Upper lobe of left lung (tissue), 6 donors: ENCODE measurements at regions not wholly inside any gene's neighbourhood (a gene's known extent, or its start where the extent isn't known, plus 50 kb on each side); places are given as distances from the start of the nearest gene placed in this dataset.

Experiments
- ATAC-seq, 2 donors: fragments of 200-7000 bp; cut with Tn5 transposase; one replicate each; pipeline ENCODE4 v1.9.1; 2022; ENCODE audit warnings: mild to moderate bottlenecking in 2 of 2, moderate library complexity in 2 of 2; ENCODE audit not compliant: low FRiP score in 2 of 2
- DNase-seq, 2 donors: peaks; one replicate each; pipeline ENCODE4 v3.0.0-alpha.2; 2019 to 2020
- H3K27ac ChIP-seq, 4 donors: fragments of 200-600 bp; sonication (generic); one replicate each; pipeline ENCODE4 v1.5.1; 2016 to 2019
- H3K27me3 ChIP-seq, 4 donors: fragments of 200-600 bp; sonication (generic); one replicate each; pipeline ENCODE4 v1.5.1; 2017 to 2019
- H3K36me3 ChIP-seq, 4 donors: fragments of 200-600 bp; sonication (generic); one replicate each; pipeline ENCODE4 v1.5.1; 2016 to 2019
- H3K4me1 ChIP-seq, 4 donors: fragments of 200-600 bp; sonication (generic); one replicate each; pipeline ENCODE4 v1.5.1; 2018 to 2019
- H3K4me3 ChIP-seq, 4 donors: fragments of 200-600 bp; sonication (generic); one replicate each; pipeline ENCODE4 v1.5.1; 2017 to 2019; ENCODE audit warnings: mild to moderate bottlenecking in 2 of 4, moderate library complexity in 1 of 4
- H3K9me3 ChIP-seq, 4 donors: fragments of 200-600 bp; sonication (generic); one replicate each; pipeline ENCODE4 v1.5.1; 2018 to 2019
- CTCF ChIP-seq, 6 experiments: fragments of 450-650 bp in 4 of 6; fragments of 200-600 bp in 2 of 6; sonication (generic) in 2 of 6; IDR thresholded peaks; one replicate each; pipeline ENCODE4 v1.5.1; 2016 to 2019; ENCODE audit warnings: antibody characterized with exemption in 6 of 6
- EP300 ChIP-seq, 4 donors: sonication (generic); formaldehyde crosslinking; IDR thresholded peaks; one replicate each; pipeline ENCODE4 v1.5.1; 2017; ENCODE audit warnings: antibody characterized with exemption in 4 of 4, control low read depth in 2 of 4
- POLR2A ChIP-seq, 4 donors: fragments of 450-650 bp; IDR thresholded peaks; one replicate each; pipeline ENCODE4 v1.5.1; 2016 to 2017; ENCODE audit warnings: antibody characterized with exemption in 4 of 4, mild to moderate bottlenecking in 2 of 4
- POLR2AphosphoS5 ChIP-seq, 2 donors: sonication (generic); formaldehyde crosslinking; IDR thresholded peaks; one replicate each; pipeline ENCODE4 v1.5.1; 2017; ENCODE audit warnings: antibody characterized with exemption in 2 of 2
- WGBS, 2 donors: methylation state at CpG; one replicate each; pipeline ENCODE4 v1.1.5; 2017 to 2018; 5-methylcytosine and 5-hydroxymethylcytosine counted together
- donor health status: DM: no; HTN: no; CAD: no; lungs with moderate emphysema.
- donor health status: DM: no; HTN: yes; CAD: no; lungs with severe emphysema.

DNA sequence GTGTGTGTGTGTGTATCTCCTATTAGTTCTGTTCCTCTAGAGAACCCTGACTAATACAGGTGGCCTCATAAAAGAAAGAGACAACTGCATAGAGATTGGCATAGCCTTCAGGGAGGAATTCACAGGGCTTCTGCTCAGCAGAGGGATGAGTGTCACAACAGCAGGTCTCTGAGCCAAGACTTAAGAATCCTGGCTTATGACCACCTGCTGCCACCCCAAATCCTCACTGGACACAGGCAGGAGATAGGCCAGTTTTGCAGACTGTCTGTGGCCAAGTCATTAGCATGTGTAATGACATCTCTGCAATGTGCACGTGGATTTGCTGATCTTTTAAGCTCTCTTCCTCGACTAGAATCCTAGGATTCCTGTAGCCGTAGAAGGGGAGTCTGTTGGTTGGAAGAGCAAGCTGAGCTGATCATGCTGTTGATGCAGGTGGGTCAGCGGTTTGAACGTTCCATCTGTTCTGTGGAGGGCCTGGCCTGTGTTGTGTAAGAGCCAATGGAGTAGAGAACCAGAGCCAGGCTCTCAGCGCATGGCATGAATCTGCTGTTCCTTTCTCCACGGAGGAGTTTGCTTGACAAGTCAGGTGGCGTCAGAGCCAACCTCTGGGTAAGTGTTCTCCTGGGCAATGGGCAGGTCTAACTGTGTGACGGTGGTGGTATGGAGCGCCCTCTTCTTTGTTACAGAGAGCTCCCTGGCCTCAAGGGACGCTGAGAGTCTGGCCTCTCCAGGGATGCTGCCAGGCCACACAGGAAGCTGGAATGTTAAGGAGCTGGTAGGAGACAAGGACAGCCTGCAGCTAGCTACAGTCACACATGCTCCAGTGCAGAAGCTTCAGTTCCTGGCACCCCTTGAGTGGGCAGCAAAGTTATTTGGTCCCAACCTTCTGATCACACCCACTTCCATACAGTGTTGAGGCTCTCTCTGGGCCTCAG is 503.1 kb downstream of the FOXO1 start:
- H3K27me3 ChIP-seq: no peaks in the 10 kb centered on the region
- no peak overlapping the region for H3K4me3 ChIP-seq
- no peak for TF ChIP-seq CTCF (IDR thresholded peaks at IDR 0.05)
- no peak for TF ChIP-seq POLR2A (IDR thresholded peaks at IDR 0.05)
- TF ChIP-seq EP300 (IDR thresholded peaks at IDR 0.05): no peak
- TF ChIP-seq POLR2AphosphoS5 (IDR thresholded peaks at IDR 0.05): no peak
- WGBS, 2 donors: 64 to 78% methylated on average over 11 of the region's 11 CpGs
- no peaks in the 10 kb centered on the region for H3K36me3 ChIP-seq
- H3K4me1 ChIP-seq: no peaks in the 10 kb centered on the region
- H3K27ac ChIP-seq: no peak overlapping the region
- ATAC-seq (peak in 1 of 2 donors; percentile 35), DNase-seq (no peak)
- no peaks in the 10 kb centered on the region for H3K9me3 ChIP-seq

GRCh38 chr13:40164133-40164532 is 502.3 kb downstream of the FOXO1 start:
- peak in 1 of 2 donors; percentile 39 for DNase-seq
- H3K36me3 ChIP-seq: no peaks in the 10 kb centered on the region
- H3K4me1 ChIP-seq: no peaks in the 10 kb centered on the region
- no peaks in the 10 kb centered on the region for H3K27me3 ChIP-seq
- no peak overlapping the region for H3K4me3 ChIP-seq
- no peaks in the 10 kb centered on the region for H3K9me3 ChIP-seq
- no peak for ATAC-seq
- H3K27ac ChIP-seq: no peak overlapping the region
- no peak for TF ChIP-seq CTCF (IDR thresholded peaks at IDR 0.05)
- TF ChIP-seq POLR2A (IDR thresholded peaks at IDR 0.05): no peak
- TF ChIP-seq EP300 (IDR thresholded peaks at IDR 0.05): no peak
- no peak for TF ChIP-seq POLR2AphosphoS5 (IDR thresholded peaks at IDR 0.05)
- whole genome bisulfite sequencing, 2 donors: 57 to 71% methylated on average over 3 of the region's 3 CpGs

GRCh38 chr13:40165316-40165932 is 501.0 kb downstream of the FOXO1 start:
- H3K4me3 ChIP-seq: no peak overlapping the region
- H3K4me1 ChIP-seq: no peaks in the 10 kb centered on the region
- no peaks in the 10 kb centered on the region for H3K9me3 ChIP-seq
- no peak overlapping the region for H3K27ac ChIP-seq
- WGBS, 2 donors: 27 to 43% methylated on average over 2 of the region's 2 CpGs
- TF ChIP-seq POLR2AphosphoS5 (IDR thresholded peaks at IDR 0.05) (no peak), POLR2A (IDR thresholded peaks at IDR 0.05) (no peak), CTCF (IDR thresholded peaks at IDR 0.05) (no peak), EP300 (IDR thresholded peaks at IDR 0.05) (no peak)
- DNase-seq (no peak), ATAC-seq (no peak)
- no peaks in the 10 kb centered on the region for H3K27me3 ChIP-seq
- no peaks in the 10 kb centered on the region for H3K36me3 ChIP-seq

- no peak overlapping the region for H3K4me3 ChIP-seq
- no peak overlapping the region for H3K27ac ChIP-seq
- H3K27me3 ChIP-seq: no peaks in the 10 kb centered on the region
- TF ChIP-seq POLR2AphosphoS5 (IDR thresholded peaks at IDR 0.05) (no peak), CTCF (IDR thresholded peaks at IDR 0.05) (no peak), EP300 (IDR thresholded peaks at IDR 0.05) (no peak), POLR2A (IDR thresholded peaks at IDR 0.05) (no peak)
- H3K36me3 ChIP-seq: no peaks in the 10 kb centered on the region
- H3K9me3 ChIP-seq: no peaks in the 10 kb centered on the region
- WGBS, 2 donors: 93 to 96% methylated on average over 6 of the region's 6 CpGs
- DNase-seq (no peak), ATAC-seq (no peak)
- peaks cover 0 to 4% (median 0%) of the 10 kb centered on the region in 4 donors for H3K4me1 ChIP-seq
Observed at GRCh38 chr13:40167327-40167726, 499.1 kb downstream of the FOXO1 start.
